ENCODE measurements at regions not wholly inside any gene's neighbourhood (a gene's known extent, or its start where the extent isn't known, plus 50 kb on each side); places are given as distances from the start of the nearest gene placed in this dataset.

GRCh38 chr3:194837457-194838127 is 151.9 kb downstream of the FAM43A start:
- TF ChIP-seq CTCF (IDR thresholded peaks at IDR 0.05) (no peak), POLR2A (IDR thresholded peaks at IDR 0.05) (no peak)

Data from thyroid gland (tissue), 4 donors.